ENCODE measurements at regions not wholly inside any gene's neighbourhood (a gene's known extent, or its start where the extent isn't known, plus 50 kb on each side); places are given as distances from the start of the nearest gene placed in this dataset.
"Not testable (repeated sequence)": the region's sequence is repeated elsewhere in the genome, so short reads cannot be mapped to it uniquely, and the experiment has no call there.

DNA sequence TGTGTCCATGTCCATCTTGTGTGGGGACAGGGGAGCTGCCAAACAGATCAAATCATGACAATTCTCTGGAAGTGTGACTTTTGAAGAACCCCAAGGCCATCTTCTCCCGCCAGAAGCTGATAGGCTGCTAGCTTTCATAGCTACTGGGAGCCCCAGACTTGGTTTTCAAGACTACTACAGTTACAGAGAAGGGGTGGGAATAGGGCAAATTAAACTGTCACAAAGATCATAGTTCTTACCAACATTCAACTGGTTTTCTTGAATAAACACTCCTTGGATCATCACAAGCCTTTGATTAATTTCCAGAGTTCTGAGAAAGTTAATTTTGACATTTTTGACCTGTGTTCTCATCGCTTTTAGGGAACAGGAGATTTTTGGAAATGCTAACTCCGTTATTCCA is 67.8 kb upstream of the FARP1 start:
- DNase-seq (ENCODE audit: low read depth): no peak

DNA sequence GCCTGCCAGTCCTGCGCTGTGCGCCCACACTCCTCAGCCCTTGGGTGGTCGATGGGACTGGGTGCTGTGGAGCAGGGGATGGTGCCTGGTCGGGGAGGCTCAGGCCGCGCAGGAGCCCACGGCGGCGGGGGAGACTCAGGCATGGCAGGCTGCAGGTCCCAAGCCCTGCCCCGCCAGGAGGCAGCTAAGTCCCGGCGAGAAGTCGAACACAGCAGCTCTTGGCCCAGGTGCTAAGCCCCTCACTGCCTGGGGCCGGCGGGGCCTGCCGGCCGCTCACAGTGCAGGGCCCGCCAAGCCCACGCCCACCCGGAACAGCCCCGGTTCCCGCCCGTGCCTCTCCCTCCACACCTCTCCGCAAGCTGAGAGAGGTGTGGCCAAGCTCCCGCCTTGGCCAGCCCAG is 66.6 kb upstream of the FARP1 start:
- not testable (repeated sequence) for DNase-seq (ENCODE audit: low read depth)

DNA sequence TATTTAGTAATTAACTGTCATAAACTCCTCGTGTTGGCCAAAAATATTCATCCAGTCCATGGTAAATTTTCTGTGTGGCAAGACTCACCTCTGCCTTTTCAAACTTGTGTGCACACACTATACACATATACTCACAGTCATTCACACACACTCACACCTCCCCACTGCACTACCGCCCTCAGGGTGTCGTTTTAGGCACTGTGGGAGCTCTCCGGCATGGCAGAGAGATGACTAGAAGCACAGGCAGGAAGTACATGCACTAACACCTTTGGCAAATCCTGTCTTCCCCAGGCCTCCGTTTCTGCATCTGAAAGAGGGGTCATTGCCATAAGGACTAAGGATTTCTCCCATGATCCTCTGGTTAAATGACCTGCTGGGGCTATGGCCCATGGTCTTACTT is 62.6 kb upstream of the FARP1 start:
- DNase-seq (ENCODE audit: low read depth): no peak

DNA sequence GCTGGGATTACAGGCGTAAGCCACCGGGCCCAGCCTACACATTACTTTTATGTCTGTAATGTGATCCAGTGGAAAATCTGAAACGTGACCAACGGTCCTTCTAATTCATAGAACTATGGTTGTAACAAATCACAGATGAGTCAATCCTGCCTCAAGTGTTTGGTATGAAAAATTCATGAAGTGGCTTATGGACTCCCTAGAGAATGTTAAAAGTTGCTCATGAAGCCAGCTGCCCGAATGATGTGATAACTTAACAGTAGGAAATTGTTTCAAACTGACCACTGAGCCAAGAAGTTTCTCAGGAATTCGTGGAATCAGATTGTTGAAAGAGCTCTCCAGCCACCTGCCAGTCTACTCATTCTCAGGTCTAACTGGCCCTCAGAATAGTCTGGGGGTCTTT is 59.4 kb upstream of the FARP1 start:
- DNase-seq (ENCODE audit: low read depth): peak; percentile 98

DNA sequence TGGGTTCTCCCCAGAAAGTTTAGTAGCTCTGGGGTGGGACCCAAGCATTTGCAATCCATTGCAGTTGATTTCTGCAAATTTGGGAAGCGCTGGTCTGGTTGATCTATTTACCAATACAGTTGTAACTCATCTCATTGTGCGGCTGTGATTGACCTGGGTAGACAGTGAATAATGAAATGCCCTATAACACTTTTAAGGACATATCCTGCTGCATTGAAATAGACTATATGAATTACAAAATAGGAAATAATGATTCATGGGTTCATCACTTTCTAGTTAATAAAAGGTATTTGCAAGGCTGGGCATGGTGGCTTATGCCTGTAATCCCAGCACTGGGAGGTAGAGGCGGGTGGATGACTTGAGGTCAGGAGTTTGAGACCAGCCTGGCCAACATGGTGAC is 59.0 kb upstream of the FARP1 start:
- peak; percentile 69 for DNase-seq (ENCODE audit: low read depth)

DNA sequence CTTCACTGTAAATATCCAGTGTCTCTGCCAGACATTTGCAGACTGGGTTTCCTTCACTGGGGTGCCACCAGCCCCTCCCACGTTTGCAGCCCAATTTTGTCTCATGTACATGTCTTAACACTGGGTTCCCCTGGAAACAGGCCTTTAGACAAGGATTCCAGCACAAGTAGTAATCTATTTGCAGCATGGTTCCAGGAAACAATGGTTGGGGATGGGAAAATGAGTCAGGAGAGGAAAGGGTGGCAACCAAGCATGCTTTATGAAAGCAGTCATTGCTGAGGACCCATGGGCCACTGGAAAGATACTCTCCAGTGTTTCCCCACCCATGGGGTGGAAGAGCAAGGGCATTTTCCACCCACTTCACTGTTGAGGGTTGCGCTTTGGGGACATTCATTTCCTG is 53.6 kb upstream of the FARP1 start:
- DNase-seq (ENCODE audit: low read depth): peak; percentile 63

DNA sequence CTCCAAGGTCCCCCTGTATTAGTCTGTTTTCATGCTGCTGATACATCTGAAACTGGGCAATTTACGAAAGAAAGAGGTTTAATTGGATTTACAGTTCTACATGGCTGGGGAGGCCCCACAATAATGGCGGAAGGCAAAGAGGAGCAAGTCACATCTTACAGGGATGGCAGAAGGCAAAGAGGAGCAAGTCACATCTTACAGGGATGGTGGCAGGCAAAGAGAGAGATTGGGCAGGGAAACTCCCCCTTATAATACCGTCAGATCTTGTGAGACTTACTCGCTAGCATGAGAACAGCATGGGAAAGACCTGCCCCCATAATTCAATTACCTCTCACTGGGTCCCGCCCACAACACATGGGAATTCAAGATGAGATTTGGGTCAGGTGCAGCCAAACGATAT is 50.0 kb upstream of the FARP1 start:
- no peak for DNase-seq (ENCODE audit: low read depth)

All from ELR (cell line).